Subcutaneous abdominal adipose tissue (tissue), 5 donors: ENCODE measurements at regions not wholly inside any gene's neighbourhood (a gene's known extent, or its start where the extent isn't known, plus 50 kb on each side); places are given as distances from the start of the nearest gene placed in this dataset.
"Not testable (repeated sequence)": the region's sequence is repeated elsewhere in the genome, so short reads cannot be mapped to it uniquely, and the experiment has no call there.

Experiments used
- H3K27ac ChIP-seq: one replicate; pipeline ENCODE4 v1.7.0; 2013; ENCODE audit warnings: low read depth, mild to moderate bottlenecking, inconsistent platforms, low read length, moderate library complexity
- H3K27me3 ChIP-seq, 5 donors: one replicate each; pipeline ENCODE4 v1.7.0; 2013; ENCODE audit warnings: low read length in 5 of 5, inconsistent platforms in 1 of 5; ENCODE audit not compliant: control insufficient read depth in 5 of 5, insufficient read depth in 4 of 5
- H3K36me3 ChIP-seq, 5 donors: one replicate each; pipeline ENCODE4 v1.7.0; 2013; ENCODE audit warnings: low read length in 5 of 5; ENCODE audit not compliant: control insufficient read depth in 5 of 5, insufficient read depth in 5 of 5
- H3K4me1 ChIP-seq, 5 donors: one replicate each; pipeline ENCODE4 v1.7.0; 2013; ENCODE audit warnings: low read length in 5 of 5, mild to moderate bottlenecking in 3 of 5, moderate library complexity in 1 of 5; ENCODE audit not compliant: control insufficient read depth in 5 of 5, insufficient read depth in 5 of 5
- H3K4me3 ChIP-seq, 5 donors: one replicate each; pipeline ENCODE4 v1.7.0; 2013; ENCODE audit warnings: low read length in 5 of 5, low read depth in 1 of 5
- H3K9ac ChIP-seq, 5 donors: one replicate each; pipeline ENCODE4 v1.7.0; 2013; ENCODE audit warnings: low read length in 5 of 5, mild to moderate bottlenecking in 4 of 5, moderate library complexity in 3 of 5
- H3K9me3 ChIP-seq, 5 donors: one replicate each; pipeline ENCODE4 v1.7.0; 2013; ENCODE audit warnings: low read length in 5 of 5; ENCODE audit not compliant: control insufficient read depth in 5 of 5
- donor health status: healthy.
- donor health status: healthy.
- donor health status: healthy.
- donor health status: healthy.
- donor health status: healthy.

DNA sequence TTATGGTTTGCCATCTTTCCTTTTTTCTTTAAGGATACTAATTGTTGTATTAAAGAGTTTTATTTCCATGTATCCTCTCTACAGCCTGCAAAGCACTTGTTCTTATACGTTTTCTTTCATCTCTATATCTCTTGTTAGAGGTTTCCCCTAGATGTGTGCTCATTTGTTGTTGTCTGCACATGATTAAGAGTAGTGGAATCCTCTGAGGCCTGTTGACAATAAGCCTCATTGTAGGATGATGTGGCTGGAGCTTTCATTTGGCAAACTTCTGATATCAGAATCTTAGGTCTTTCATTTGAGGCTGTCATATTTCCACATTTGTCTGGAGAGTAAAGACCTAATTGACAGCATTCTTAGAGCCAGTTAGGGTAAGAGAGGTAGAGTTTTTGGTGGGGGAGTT lies 506.0 kb downstream of the DIPK2A start:
- Histone ChIP-seq H3K4me1 (no peaks in the 10 kb centered on the region), H3K36me3 (no peaks in the 10 kb centered on the region), H3K4me3 (no peak overlapping the region), H3K9ac (no peak overlapping the region), H3K27ac (no peak overlapping the region), H3K9me3 (no peaks in the 10 kb centered on the region), H3K27me3 (no peaks in the 10 kb centered on the region)

DNA sequence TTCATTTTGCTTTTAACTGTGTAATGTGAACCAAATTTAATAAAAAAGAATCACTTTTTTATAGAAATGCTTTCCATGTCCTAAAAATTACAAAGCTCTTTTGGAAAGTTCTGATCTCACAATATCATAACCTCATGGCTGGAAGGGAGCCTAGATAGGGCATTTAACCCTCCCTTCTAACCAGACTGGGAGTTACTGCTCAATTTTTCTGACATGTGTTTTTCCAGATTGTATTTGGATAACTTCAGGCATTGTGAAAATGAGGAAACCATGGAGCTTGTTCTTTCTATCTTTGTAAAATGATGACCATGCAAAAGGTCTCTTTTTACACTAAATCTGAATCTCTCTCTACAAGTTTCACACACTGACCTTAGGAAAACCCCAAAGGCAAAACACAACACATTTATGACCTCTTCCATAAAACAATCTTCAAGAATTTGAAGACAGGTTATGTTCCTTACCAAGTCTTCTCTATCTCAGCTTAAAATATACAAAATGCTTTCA lies 508.8 kb downstream of the DIPK2A start:
- no peaks in the 10 kb centered on the region for H3K9me3 ChIP-seq
- H3K4me3 ChIP-seq: no peak overlapping the region
- no peaks in the 10 kb centered on the region for H3K27me3 ChIP-seq
- no peak overlapping the region for H3K27ac ChIP-seq
- H3K9ac ChIP-seq: no peak overlapping the region
- H3K4me1 ChIP-seq: peaks cover 0 to 11% (median 0%) of the 10 kb centered on the region in 5 donors
- no peaks in the 10 kb centered on the region for H3K36me3 ChIP-seq

- H3K9ac ChIP-seq: no peak overlapping the region
- no peaks in the 10 kb centered on the region for H3K36me3 ChIP-seq
- H3K4me1 ChIP-seq: peaks cover 0 to 11% (median 0%) of the 10 kb centered on the region in 5 donors
- H3K27ac ChIP-seq: no peak overlapping the region
- no peaks in the 10 kb centered on the region for H3K9me3 ChIP-seq
- no peaks in the 10 kb centered on the region for H3K27me3 ChIP-seq
- no peak overlapping the region for H3K4me3 ChIP-seq
Observed at GRCh38 chr3:144482876-144483275, 511.3 kb downstream of the DIPK2A start.

- no peak overlapping the region for H3K4me3 ChIP-seq
- no peaks in the 10 kb centered on the region for H3K36me3 ChIP-seq
- no peak overlapping the region for H3K27ac ChIP-seq
- H3K9me3 ChIP-seq: no peaks in the 10 kb centered on the region
- H3K27me3 ChIP-seq: no peaks in the 10 kb centered on the region
- H3K9ac ChIP-seq: no peak overlapping the region
- H3K4me1 ChIP-seq: peaks cover 0 to 11% (median 0%) of the 10 kb centered on the region in 5 donors
Observed at GRCh38 chr3:144487011-144487410, 515.4 kb downstream of the DIPK2A start.

DNA sequence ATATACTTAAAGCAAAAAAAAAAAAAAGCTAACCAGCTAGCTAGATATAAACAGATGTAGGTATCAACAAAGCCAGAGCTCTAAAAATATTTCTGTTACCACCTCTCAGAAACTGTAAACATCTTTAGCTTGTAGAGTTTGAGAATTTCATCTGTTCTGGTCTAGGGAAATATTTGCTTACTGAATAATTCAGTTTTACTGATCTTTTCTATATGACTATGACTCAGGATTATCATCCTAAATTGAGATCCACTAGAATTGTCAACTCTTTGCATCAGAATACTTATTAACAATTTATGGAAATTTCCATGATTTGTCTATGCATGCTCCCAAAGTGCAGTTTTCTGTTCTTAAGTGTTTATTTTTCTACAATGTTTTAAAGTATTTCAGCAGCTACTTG lies 517.3 kb downstream of the DIPK2A start:
- no peak overlapping the region for H3K27ac ChIP-seq
- peaks cover 0 to 4% (median 0%) of the 10 kb centered on the region in 5 donors for H3K4me1 ChIP-seq

DNA sequence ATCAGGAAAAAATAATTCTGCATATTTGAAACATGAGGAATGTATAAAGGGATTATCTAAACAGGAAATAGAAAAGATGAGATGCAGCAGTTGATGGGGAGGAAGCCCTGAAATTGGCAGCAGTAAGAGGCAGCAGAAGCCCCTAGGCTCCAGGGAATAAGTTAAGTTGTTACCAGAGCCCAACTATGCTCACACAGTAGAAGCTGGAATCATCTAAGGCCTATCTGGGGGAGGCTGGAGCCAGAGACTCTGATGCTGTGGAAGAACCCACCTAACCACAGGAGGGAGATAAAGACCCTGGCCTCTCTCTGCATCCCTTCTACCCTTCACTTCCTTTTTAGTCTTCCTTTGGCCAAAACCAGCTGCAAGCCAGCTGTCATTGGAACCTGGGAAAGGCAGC lies 519.7 kb downstream of the DIPK2A start:
- no peaks in the 10 kb centered on the region for H3K27me3 ChIP-seq
- no peak overlapping the region for H3K4me3 ChIP-seq
- H3K36me3 ChIP-seq: no peaks in the 10 kb centered on the region
- no peak overlapping the region for H3K27ac ChIP-seq
- H3K4me1 ChIP-seq: no peaks in the 10 kb centered on the region
- H3K9me3 ChIP-seq: no peaks in the 10 kb centered on the region
- no peak overlapping the region for H3K9ac ChIP-seq

More for the DNA sequence above, 517.3 kb downstream of the DIPK2A start:
- H3K36me3 ChIP-seq: no peaks in the 10 kb centered on the region
- H3K4me3 ChIP-seq: no peak overlapping the region
- H3K9me3 ChIP-seq: no peaks in the 10 kb centered on the region
- no peaks in the 10 kb centered on the region for H3K27me3 ChIP-seq
- H3K9ac ChIP-seq: no peak overlapping the region

- not testable (repeated sequence) for H3K36me3 ChIP-seq, H3K27ac ChIP-seq, H3K9me3 ChIP-seq, H3K9ac ChIP-seq, H3K4me1 ChIP-seq, H3K27me3 ChIP-seq, H3K4me3 ChIP-seq
Observed at GRCh38 chr3:144494651-144495050, 523.0 kb downstream of the DIPK2A start.

DNA sequence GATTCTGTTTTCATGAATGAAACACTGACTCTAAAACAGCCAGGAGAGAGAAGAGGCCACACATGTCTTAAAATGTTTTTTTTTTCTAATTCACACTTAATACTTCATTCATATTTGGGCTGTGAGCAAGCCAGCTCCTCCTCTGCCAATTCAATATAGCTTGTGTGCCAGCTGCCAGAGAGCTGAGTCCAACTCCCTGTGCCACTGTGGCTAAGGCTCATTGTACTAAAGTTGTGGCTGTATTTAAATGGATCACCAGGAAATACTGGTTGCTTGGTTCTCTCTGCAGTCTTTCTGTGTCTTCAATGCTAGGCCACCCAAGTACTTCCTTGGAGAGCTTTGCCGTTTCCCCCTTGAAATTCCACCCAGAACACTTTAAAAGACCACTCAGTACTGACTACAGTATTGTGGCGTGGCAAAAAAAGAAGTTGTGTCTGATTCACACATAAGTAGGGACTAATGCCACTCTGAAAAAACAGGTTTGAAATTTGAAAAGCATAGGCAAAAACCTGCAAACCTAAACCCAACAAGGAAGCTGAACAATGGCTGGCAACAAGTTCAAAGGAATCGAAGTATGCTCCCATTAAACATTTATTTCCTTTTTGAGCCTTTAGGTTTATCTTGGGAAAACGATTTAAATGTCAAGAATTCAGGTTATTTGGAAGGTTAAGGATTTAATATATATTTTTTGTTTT lies 524.7 kb downstream of the DIPK2A start:
- Histone ChIP-seq H3K27ac (no peak overlapping the region), H3K4me1 (no peaks in the 10 kb centered on the region), H3K4me3 (no peak overlapping the region), H3K27me3 (no peaks in the 10 kb centered on the region), H3K9ac (no peak overlapping the region), H3K9me3 (no peaks in the 10 kb centered on the region), H3K36me3 (no peaks in the 10 kb centered on the region)

- no peaks in the 10 kb centered on the region for H3K4me1 ChIP-seq
- no peak overlapping the region for H3K4me3 ChIP-seq
- no peaks in the 10 kb centered on the region for H3K36me3 ChIP-seq
- no peak overlapping the region for H3K27ac ChIP-seq
- H3K9me3 ChIP-seq: no peaks in the 10 kb centered on the region
- no peaks in the 10 kb centered on the region for H3K27me3 ChIP-seq
- no peak overlapping the region for H3K9ac ChIP-seq
Observed at GRCh38 chr3:144497452-144497851, 525.8 kb downstream of the DIPK2A start.

- Histone ChIP-seq H3K4me3 (no peak overlapping the region), H3K36me3 (no peaks in the 10 kb centered on the region), H3K9me3 (no peaks in the 10 kb centered on the region), H3K27me3 (no peaks in the 10 kb centered on the region), H3K27ac (no peak overlapping the region), H3K9ac (no peak overlapping the region), H3K4me1 (no peaks in the 10 kb centered on the region)
Observed at GRCh38 chr3:144499001-144499930, 527.6 kb downstream of the DIPK2A start.
